ENCODE measurements at regions not wholly inside any gene's neighbourhood (a gene's known extent, or its start where the extent isn't known, plus 50 kb on each side); places are given as distances from the start of the nearest gene placed in this dataset.
A peak's percentile ranks its signal among the peaks of the same experiment; 100 is the strongest.

DNA sequence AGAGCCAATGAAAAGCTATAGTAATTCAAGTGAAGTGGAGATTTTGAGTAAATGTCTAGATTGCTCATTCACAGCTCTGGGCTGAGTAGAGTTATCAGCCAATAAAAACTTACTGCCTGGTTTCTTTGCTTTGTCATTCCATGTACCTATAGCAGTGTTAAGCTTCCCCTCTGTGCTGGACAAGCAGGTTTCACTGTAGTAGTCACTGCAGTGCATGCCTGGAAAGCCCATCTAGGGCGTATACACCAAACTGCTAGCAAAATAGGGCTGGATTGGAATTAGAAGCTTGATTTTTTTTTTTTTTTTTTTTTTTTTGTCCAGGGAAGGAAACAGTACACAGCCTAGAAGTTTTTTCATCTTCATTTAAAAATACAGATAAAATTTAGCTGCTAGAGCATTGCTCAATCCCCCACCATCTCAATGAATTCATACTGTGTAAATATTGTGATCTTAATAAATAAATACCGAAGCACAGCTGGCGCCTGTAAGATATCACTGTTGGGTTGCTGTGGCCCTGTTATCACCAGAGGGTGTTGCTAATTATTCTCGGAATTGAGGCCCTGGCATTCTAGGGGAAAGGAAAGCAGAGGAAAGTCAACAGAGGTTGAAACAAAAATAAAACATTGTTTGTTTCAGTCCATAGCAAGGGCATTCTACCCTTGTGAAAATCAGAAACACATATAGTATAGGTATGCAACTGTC is 968.5 kb upstream of the GJE1 start:
- peak; percentile 50 for DNase-seq (ENCODE audit: low read depth)

DNA sequence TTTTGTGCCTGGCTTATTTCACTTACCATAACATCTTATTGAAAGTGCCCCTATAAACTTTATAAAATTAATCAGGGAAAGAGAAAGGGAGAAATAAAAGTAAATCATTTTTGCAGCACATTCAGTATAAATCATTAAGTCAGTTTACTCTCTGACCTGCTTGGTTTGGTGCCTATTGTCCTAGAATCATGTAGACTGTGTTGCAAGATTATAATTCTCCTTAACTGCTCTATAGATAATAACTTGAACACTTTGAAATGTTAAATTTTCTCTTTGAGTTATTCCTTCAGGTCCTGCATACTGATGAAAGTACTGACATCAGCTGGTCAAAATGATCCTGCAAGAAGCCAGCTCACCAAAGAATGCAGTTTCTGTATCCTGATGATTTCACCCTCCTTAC is 969.6 kb upstream of the GJE1 start:
- DNase-seq (ENCODE audit: low read depth), result no peak

DNA sequence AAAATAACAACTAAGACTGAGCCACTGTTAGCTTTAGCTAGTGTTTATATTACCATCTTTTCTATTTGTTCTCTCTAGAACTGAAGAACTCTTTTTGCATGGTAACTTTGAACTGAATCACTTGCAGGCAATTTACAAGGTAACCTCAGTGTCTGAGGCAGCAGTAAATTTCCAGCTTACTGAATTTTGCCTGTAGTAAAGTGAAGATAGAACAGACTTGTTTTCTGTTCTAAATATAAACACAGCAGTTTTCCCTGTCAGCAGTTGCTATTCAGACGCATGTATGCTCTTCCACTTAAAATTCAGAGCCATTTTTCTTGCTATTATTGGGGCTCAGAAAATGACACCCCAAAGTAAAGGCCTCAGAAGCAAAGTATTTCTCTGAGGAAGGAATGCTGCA is 974.0 kb upstream of the GJE1 start:
- no peak for DNase-seq (ENCODE audit: low read depth)

DNA sequence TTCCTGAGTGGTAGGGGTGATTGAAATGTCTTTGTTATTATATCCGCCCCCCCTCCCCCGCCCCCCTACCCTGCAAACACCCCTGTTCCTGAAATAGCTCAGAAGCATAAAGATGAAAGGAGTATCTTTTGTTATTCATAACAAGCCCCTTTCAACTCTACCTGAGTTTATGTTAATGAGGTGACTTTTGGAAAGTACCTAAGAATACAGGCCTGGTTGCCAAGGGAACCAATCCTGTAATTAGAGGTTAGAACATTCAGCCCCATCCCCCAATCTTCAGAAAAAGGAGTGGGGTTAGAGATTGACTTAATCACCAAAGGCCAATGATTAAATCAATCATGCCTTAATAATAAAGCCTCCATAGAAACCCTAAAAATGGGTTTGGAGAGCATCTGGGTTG is 979.2 kb upstream of the GJE1 start:
- no peak for DNase-seq (ENCODE audit: low read depth)

DNA sequence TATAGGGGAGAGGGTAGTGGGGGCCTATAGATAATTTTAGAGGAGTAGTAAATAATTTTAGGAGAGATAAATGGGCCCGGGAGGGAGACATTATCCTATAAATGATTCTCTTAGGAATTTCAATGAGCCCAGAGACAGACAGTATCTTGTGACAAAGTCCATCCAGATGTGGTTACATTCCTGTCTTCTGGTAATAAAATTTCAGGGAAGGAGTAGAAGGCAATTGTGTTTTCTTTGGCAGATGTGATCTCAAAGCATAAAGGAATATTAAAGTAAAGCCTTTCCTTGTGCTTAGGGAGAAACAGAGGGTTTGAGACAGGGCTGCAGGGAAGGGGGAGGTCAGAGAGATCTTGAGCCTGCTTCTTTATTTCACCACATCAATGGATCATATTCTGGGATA is 979.8 kb upstream of the GJE1 start:
- no peak for DNase-seq (ENCODE audit: low read depth)

DNA sequence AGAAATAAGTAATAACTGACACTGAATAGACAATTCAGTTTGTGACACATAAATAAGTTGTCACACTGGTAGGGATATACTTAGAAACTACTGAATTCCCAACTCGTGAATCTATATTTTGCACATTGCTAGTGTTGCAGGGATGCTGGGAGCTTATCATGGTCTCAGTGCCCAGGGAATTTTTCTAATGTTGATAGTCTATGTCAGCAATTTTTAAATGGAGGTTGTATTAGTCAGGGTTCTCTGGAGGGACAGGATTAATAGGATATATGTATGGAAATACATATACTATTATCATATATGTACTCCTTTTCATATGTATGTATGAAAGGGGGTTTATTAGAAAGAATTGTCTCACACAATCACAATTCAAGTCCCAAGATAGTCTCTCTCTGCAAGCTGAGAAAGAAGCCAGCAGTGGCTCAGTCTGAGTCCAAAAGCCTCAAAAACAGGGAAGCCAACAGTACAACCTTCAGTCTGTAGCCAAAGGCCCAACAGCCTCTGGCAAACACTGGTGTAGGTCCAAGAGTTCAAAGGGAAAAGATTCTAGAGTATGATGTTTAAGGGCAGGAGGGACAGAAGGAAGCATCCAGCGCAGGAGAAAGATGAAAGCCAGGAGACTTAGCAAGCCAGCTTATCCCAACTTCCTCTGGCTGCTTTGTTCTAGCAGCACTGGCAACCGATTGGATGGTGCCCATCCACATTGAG is 980.9 kb upstream of the GJE1 start:
- DNase-seq (ENCODE audit: low read depth), result no peak

DNA sequence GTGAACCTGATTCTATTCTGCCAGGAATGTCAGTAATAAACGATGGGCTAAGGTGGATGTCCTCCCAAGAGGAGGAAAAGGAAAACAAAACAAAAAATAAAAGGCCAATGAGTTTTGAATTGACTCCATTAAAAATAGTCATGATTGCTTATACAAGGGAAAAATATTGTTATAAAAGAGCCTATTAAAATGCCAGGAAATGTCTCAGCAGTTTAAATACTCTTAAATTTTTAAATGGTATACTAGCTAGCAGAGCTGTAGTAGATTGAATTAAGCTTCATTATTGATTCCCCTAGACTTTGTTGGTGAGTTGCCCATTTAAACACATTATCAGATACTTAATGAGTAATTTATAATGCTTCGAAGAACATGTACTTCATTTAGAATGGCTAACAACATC is 990.9 kb upstream of the GJE1 start:
- DNase-seq (ENCODE audit: low read depth), result no peak

DNA sequence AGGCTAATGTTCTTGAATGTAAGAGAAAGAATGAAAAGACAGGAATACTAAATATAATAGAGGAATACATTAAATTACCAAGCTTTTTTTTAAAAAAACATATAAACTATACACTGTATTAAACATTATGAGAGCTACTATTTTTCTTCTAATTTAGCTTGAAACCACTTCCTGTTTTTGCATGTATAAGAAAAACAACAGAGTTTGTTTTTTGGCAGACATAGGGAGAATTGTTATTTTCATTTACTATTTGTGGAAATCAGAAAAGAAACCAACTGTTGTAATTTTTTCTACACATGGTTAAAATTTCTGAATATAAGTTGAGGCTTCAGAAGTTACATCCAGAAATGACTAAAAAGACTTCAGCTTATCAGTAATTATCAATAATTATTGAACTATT is 991.8 kb upstream of the GJE1 start:
- no peak for DNase-seq (ENCODE audit: low read depth)

DNA sequence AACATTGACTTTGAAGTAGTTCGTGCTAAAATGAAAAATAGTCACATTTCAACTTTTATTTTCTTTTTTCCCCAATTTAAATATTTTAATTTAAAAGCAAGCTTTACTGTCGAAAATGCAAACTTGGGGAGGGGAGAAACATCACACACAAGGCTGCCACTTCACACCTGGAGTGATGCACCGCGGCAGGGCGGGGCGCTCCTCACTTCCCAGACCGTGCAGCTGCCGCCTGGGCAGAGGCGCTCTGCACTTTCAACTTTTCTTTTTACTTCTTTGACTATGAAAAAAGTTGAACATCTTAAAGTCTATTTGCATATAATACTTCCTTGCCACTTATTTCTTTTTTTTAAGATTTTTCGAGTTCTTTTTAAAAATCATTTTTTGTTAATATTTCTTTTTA is 993.3 kb upstream of the GJE1 start:
- DNase-seq (ENCODE audit: low read depth), result no peak

DNA sequence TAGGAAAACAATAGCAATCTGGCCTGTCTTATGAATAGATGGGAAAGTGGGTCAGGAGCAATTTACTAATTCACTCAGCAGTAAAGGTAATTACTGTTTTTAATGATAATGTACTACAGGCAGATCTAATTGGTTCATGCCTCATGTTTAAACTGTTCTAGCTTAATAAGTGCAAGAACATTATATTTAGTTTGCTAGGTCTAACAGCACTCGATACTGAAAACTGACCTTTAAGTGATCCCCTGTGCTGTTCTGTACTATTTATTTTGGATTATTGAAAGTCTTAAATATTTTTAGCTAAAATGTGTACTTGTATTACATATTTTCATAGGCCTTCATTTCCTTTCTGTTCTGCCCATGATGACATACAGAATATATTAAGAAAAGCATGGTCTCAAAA is 998.0 kb upstream of the GJE1 start:
- peak; percentile 28 for DNase-seq (ENCODE audit: low read depth)

DNA sequence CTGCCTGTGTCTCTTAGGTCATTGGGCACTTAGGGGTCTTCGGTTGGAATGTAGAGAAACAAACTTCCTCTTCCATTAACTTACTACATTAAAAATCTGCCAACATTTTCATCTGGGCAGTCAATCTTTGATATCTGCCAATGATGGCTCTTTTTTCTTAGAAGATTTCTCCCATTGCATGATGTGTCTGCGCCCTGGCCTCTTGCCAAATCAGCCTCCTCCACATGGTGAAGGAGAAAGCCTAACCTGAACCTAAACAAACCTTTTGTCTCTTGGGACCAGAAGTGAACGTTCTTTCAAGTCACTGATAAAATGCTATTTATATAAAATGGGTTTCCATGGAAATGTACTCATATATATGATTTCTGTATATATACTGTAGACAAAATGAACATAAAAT is 998.9 kb upstream of the GJE1 start:
- no peak for DNase-seq (ENCODE audit: low read depth)

DNA sequence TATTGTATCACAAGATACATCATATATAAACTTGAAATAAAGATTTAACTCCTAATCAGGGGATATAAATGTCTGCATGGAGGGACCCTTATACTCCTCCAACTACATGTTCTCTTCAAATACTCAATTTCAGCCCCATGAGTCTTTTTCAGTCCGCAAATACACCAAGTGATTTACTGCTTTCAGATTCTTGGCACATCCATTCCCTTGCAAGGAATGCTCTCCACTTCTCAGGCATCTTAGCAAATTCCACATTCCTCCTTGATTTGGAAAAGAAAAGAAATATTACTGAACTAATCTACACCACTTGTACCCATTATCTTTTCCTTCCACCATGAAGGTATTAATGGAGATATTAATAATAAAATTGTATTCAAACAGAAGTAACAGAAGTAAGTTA is 999.4 kb upstream of the GJE1 start:
- no peak for DNase-seq (ENCODE audit: low read depth)

DNA sequence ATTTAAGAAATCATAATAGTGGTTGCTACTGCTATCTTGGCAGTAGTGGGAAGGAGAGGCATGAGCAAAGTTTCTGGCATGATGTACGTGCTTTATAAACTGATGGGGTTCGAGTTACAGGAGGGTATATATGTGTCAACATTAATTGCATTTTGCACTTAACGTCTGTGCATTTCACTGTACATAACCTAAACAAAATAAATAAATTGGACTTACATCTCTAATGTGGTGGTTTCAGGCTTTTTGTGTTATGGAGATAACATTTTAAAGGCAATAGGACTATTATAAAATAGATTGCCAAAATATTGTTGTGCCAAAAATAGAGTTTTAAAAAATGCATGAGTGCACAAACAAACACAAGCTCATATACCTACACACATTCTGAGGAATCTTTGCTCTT is 1001.1 kb upstream of the GJE1 start:
- no peak for DNase-seq (ENCODE audit: low read depth)

DNA sequence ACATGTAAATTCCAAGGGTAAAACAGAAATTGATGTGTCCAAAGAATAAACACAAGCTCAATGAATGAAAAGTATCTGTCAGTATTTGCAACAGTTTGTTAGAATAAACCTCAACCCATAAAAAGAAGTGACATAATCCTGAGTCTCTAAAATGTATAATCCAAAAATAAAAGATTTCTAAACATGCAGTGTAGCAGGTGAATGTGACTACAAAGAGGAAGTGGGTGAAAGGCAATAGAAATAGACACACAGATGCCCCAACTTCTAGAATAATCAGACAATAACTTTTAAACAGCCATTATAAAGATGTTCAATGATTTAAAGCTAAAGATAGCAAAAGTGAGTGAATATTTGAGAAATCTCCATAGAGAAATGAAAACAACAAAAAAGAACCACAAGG is 1009.2 kb upstream of the GJE1 start:
- DNase-seq (ENCODE audit: low read depth), result no peak

DNA sequence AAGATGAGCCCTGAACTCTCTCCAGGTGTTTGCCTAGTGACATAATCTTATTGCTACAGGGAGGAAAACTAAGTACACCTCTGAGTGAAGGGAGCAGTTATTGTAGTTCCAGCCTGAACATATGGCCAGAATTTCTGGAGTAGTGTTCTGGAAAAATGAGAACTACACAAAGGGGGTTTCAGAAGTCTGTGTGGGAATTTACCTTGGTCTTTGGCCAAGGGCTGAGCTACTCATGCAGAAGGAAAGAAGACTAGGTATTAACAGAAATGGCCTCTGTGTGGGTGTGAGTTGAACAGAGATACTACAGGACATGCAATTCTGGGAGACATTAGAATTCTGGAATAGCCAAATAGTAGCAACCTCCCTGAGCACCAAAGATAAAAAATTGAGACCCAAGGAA is 1009.7 kb upstream of the GJE1 start:
- DNase-seq (ENCODE audit: low read depth), result no peak

DNA sequence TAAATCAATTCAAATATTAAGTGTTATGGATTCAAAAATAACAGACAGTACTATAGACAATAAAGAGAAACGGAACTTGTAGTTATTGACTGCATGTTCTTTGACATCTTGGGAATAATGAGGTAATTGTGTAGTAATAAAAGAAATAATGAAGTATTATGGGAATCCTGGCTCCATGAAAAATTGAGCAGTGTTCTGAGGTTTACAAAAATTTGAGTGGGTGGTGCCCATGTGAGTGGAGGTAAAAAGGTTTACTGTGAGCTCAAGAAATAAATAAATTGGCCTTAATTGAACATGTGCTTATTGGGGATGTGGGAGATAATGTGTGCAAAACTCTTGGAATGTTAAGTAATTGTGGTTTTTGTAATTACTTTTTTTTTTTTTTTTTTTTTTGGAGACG is 1013.7 kb upstream of the GJE1 start:
- DNase-seq (ENCODE audit: low read depth), result no peak

DNA sequence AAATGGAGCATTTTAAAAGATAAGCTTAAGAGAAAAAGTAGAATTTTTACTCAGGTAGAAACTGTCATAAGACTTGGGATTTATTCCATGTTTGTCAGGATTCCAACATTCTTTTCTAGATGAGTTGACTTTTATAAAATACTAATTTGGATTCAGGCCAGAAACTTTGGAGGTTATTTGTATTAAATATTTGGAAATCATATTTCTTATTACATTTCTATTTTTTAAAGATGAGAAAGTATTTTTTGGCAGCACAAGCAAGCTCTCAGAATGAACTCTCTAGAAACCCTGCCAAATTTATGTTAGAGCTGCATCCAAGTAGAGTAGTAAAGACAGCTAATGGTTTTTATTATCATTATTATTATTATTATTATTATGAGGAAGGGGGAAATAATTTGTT is 1014.9 kb upstream of the GJE1 start:
- peak; percentile 22 for DNase-seq (ENCODE audit: low read depth)

DNA sequence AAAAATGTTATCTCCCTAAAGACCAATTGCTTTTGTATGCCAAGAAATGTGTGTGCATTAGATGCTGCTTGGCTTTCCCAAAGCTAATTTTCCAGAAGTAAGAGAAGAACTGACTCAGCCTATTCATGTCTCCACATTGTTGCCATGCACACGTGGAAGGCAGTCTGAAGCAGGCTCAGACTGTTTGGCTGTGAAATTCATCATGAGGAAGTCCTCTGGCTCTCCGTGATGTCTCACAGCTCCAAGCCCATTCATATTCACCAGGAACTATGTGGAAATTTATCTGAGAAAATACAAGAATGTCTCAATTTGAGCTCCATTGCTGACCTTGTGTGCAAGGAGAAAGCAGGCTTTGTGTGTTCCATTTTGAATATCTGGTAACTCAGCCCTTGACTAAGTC is 1022.2 kb upstream of the GJE1 start:
- DNase-seq (ENCODE audit: low read depth), result peak; percentile 34

DNA sequence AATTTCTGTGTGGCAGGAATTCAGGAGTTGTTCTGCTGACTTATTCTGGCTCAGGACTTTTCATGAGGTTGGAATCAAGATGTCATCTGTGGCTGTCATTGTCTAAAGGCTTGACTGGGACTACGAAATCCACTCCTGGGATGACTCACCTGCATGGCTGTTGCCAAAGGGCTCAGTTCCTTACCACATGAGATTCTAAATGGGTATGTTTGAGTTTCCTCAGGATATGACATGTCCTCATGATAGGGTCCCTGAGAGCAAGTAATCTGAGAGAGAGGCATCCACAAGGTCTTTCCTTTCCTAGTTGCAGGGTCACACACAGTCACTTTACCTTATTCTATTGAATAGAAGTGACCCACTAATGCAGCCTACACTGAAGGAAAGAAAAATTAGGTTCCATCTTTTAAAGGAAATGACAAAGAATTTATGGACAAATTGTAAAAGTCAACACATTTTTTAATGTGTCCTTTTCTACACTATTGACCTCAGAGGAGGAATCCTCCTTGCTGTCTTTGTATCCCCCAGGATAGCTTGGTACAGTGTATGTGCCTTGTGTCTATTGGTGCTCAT is 1025.0 kb upstream of the GJE1 start:
- peak; percentile 37 for DNase-seq (ENCODE audit: low read depth)

DNA sequence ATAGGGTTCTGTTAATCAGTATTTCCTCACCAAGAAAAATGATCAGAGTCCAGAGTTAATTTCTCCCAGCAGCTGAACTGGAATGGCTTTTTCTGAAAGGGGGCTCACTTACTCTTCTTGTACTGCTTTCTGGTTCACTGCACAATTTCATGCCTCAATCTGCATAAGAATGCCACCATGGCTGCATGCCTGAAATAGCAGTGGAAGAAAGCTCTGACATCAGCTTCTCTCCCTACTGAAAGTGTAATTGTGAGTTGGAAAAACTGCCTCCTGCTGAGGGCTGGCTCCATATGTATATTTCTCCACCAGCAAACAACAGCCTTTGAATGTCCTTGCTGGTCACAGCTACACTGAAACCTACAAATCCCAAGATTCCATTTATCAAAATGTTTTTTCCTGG is 1027.2 kb upstream of the GJE1 start:
- peak; percentile 80 for DNase-seq (ENCODE audit: low read depth)

DNA sequence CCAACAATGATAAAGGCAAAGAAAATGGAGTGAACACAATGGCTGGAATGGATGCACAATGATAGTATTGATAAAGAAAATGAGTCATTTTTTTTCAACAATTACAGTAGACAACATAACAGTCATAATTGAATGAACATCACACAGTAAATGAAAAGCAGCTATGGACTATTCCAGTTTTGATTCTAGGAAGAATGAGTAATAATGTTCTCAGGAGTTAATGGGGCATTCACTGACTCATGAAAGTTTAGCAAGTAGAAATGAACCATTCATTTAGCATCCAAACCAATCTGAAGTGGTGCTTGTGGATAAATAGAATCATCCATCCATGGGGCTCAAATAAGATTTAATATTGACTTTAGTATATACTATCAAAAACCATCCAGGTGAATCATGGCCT is 1029.5 kb upstream of the GJE1 start:
- peak; percentile 51 for DNase-seq (ENCODE audit: low read depth)

DNA sequence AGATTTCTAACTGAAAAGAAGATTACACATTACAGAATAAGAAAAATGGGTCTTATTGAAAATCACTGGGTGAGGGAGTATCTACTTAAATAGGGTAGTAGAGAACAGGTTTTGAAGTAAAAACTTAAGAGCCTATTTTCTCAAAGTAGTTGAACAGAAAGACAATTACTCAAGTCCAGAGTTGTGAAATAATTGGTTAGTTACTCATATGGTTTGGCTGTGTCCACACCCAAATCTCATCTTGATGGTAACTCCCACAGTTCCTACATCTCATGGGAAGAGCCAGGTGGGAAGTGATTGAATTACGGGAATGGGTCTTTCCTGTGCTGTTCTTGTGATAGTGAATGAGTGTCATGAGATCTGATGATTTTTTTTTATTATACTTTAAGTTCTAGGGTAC is 1035.3 kb upstream of the GJE1 start:
- DNase-seq (ENCODE audit: low read depth), result peak; percentile 36

DNA sequence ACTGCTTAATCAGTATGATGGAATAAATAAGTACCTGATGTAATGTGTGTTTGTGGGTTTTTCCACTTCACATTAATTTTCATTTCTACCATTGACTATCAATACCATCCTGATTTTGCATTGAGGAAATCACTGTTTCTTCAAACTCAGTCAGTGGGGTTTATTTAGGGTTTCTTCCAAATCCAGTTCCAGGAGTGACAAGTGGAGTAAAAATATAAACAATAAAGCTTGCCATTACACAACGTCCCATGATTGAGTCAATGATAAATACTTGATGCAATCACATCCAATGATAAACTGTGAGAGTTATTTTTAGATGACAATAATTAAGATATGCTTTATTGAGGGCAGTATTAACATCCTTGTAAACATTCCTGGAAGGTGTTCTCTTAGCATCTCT is 1037.4 kb upstream of the GJE1 start:
- no peak for DNase-seq (ENCODE audit: low read depth)

DNA sequence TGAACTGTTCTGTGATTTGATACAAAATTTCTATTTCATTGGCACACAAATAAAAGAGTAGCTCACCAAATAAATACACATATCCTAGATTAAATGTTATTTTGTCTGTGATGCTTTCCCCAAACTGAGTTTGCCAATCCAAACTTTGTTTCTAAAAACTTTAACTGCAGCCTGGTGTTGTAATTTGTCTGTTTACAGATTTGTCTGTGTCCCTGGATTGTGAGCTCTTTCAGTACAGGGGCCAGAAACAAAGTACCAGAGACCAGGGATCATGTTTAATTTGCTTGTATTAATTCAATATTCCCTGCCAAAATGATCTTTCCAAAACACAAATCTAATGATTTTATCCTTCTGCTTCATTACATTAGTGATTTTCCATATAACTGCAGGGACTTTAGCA is 1044.6 kb upstream of the GJE1 start:
- no peak for DNase-seq (ENCODE audit: low read depth)
